Adrenal gland (tissue), 9 donors: ENCODE measurements at regions not wholly inside any gene's neighbourhood (a gene's known extent, or its start where the extent isn't known, plus 50 kb on each side); places are given as distances from the start of the nearest gene placed in this dataset.
"Not testable (repeated sequence)": the region's sequence is repeated elsewhere in the genome, so short reads cannot be mapped to it uniquely, and the experiment has no call there.

Source experiments
- DNase-seq, 7 donors: peaks; one replicate each; pipeline ENCODE4 v3.0.0-alpha.2; 2019 to 2020
- H3K27ac ChIP-seq, 5 donors: fragments of 200-600 bp; sonication (generic) in 4 of 5; 1 replicate in 3 of 5; 2 replicates in 2 of 5; pipeline versions ENCODE4 v1.5.1 to v1.8.0; 2016 to 2020; ENCODE audit warnings: mild to moderate bottlenecking in 1 of 5
- H3K27me3 ChIP-seq: fragments of 200-600 bp; 2 replicates; pipeline ENCODE4 v1.8.0; 2021
- H3K36me3 ChIP-seq, 2 donors: fragments of 200-600 bp; replicated peaks in 1 of 2; 1 replicate in 1 of 2; 2 replicates in 1 of 2; pipeline versions ENCODE4 v1.5.1 to v1.8.0; 2018 to 2022
- H3K4me1 ChIP-seq, 2 donors: fragments of 200-600 bp; replicated peaks in 1 of 2; 1 replicate in 1 of 2; 2 replicates in 1 of 2; pipeline versions ENCODE4 v1.5.1 to v1.8.0; 2018 to 2021
- H3K4me3 ChIP-seq, 4 donors: fragments of 200-600 bp; sonication (generic) in 3 of 4; one replicate each; pipeline ENCODE4 v1.5.1; 2016 to 2018
- H3K9me3 ChIP-seq, 3 donors: fragments of 200-600 bp; sonication (generic) in 1 of 3; replicated peaks in 1 of 3; 1 replicate in 2 of 3; 2 replicates in 1 of 3; pipeline versions ENCODE4 v1.5.1 to v1.8.0; 2016 to 2021
- CTCF ChIP-seq, 6 experiments: fragments of 450-650 bp in 4 of 6; fragments of 200-600 bp in 2 of 6; sonication (generic) in 1 of 6; IDR thresholded peaks; 1 replicate in 5 of 6; 2 replicates in 1 of 6; pipeline versions ENCODE4 v1.5.1 to v1.8.0; 2016 to 2021; ENCODE audit warnings: antibody characterized with exemption in 6 of 6, mild to moderate bottlenecking in 2 of 6, moderate library complexity in 1 of 6
- POLR2A ChIP-seq, 2 donors: fragments of 450-650 bp; IDR thresholded peaks; one replicate each; pipeline ENCODE4 v1.6.1; 2017; ENCODE audit warnings: antibody characterized with exemption in 2 of 2, mild to moderate bottlenecking in 2 of 2, moderate library complexity in 1 of 2
- WGBS, 4 donors: extraction: QIAGEN DNeasy Blood & Tissue Kit in 2 of 4; methylation state at CpG; one replicate each; pipeline versions ENCODE4 v1.1.5 to v1.1.7; 2013 to 2017; 5-methylcytosine and 5-hydroxymethylcytosine counted together
- intact Hi-C, 2 donors: fragments of 100-400 bp; cut with DNase I; formaldehyde crosslinking; loops; one replicate each; pipeline versions ENCODE4 v1.14.1 to v1.15.0; 2022 to 2023
- donor health status: healthy with polysubstance abuse.
- donor health status: Bipolar disorder and iron deficiency.
- donor health status: DM: yes; HTN: yes; CAD: no.
- donor health status: DM: no; HTN: no; CAD: no.
- donor health status: DM: no; HTN: no; CAD: no.

- Histone ChIP-seq H3K4me3 (no peak overlapping the region), H3K9me3 (no peaks in the 10 kb centered on the region), H3K27ac (no peak overlapping the region), H3K4me1 (no peaks in the 10 kb centered on the region), H3K27me3 (no peaks in the 10 kb centered on the region), H3K36me3 (no peaks in the 10 kb centered on the region)
- TF ChIP-seq POLR2A (IDR thresholded peaks at IDR 0.05) (no peak), CTCF (IDR thresholded peaks at IDR 0.05) (no peak)
- 51 to 74% (median 64%) methylated on average over 4 of the region's 4 CpGs for WGBS, 4 donors
- no peak for DNase-seq
- intact Hi-C loops: no loop called here
These were observed 114.8 kb upstream of the NCAM2 start for GRCh38 chr21:20883408-20883800.

DNA sequence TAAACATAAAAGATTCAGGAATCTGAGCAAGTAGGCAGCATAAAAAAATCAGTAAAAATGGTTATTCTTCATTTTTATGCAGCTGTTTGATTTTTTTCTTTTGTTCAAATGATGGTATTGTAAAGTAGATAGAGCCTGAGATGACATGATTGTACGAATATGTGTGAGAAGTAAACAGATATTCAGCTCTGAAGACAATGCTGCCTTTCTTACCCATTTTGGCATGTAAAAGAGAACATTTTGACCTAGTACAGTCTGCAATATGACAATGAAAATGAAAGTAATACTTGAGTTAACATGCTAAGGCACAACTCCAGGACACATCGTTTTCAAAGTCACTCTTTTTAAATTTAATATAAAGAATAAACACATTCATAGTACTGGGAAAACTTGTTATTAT is 95.7 kb upstream of the NCAM2 start:
- DNase-seq: no peak
- no peaks in the 10 kb centered on the region for H3K4me1 ChIP-seq
- no peaks in the 10 kb centered on the region for H3K9me3 ChIP-seq
- no peak for TF ChIP-seq CTCF (IDR thresholded peaks at IDR 0.05)
- TF ChIP-seq POLR2A (IDR thresholded peaks at IDR 0.05): no peak
- 27 to 43% (median 37%) methylated on average over 2 of the region's 2 CpGs for WGBS, 4 donors
- H3K27ac ChIP-seq: no peak overlapping the region
- no peaks in the 10 kb centered on the region for H3K27me3 ChIP-seq
- no peaks in the 10 kb centered on the region for H3K36me3 ChIP-seq
- intact Hi-C loops: no loop called here
- no peak overlapping the region for H3K4me3 ChIP-seq

- intact Hi-C loops: no loop called here
- no peak for DNase-seq
- Histone ChIP-seq H3K4me1 (no peaks in the 10 kb centered on the region), H3K27me3 (no peaks in the 10 kb centered on the region), H3K36me3 (no peaks in the 10 kb centered on the region), H3K4me3 (no peak overlapping the region), H3K9me3 (no peaks in the 10 kb centered on the region), H3K27ac (no peak overlapping the region)
- TF ChIP-seq CTCF (IDR thresholded peaks at IDR 0.05) (no peak), POLR2A (IDR thresholded peaks at IDR 0.05) (no peak)
These were observed 95.2 kb upstream of the NCAM2 start for GRCh38 chr21:20902998-20903397.

GRCh38 chr21:20927555-20927954 is 70.7 kb upstream of the NCAM2 start:
- intact Hi-C loops: not testable (repeated sequence)

DNA sequence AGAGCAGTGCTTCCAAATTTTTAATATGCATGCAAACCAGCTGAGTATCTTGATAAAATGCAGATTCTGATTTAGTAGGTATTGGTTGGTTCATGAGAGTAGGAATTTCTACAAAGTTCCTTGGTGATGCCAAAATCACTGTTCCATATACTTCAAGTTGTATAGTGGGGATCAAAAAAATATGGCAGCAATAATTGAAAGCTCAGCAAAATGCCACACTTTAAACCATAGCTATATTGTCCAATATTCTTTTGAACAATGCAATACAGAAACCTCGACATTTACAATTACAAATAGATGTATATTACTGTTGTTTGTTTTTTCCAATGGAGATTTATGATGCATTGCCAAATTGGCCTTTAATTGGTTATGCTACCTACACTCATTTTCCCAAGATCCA is 55.7 kb upstream of the NCAM2 start:
- Histone ChIP-seq H3K27ac (no peak overlapping the region), H3K9me3 (no peaks in the 10 kb centered on the region), H3K36me3 (no peaks in the 10 kb centered on the region), H3K4me1 (no peaks in the 10 kb centered on the region), H3K27me3 (no peaks in the 10 kb centered on the region), H3K4me3 (no peak overlapping the region)
- 72 to 87% (median 81%) methylated on average over 1 of the region's 1 CpG for WGBS, 4 donors
- TF ChIP-seq CTCF (IDR thresholded peaks at IDR 0.05) (no peak), POLR2A (IDR thresholded peaks at IDR 0.05) (no peak)
- intact Hi-C loops: no loop called here
- no peak for DNase-seq

More at GRCh38 chr21:20927555-20927954, 70.7 kb upstream of the NCAM2 start:
- H3K36me3 ChIP-seq, H3K9me3 ChIP-seq, H3K27me3 ChIP-seq, H3K4me3 ChIP-seq, DNase-seq, H3K4me1 ChIP-seq, H3K27ac ChIP-seq: not testable (repeated sequence)
- WGBS, 4 donors: 73 to 91% (median 83%) methylated on average over 6 to 13 of the region's 13 CpGs
